A673 (cell line): ENCODE measurements at regions not wholly inside any gene's neighbourhood (a gene's known extent, or its start where the extent isn't known, plus 50 kb on each side); places are given as distances from the start of the nearest gene placed in this dataset.
A peak's percentile ranks its signal among the peaks of the same experiment; 100 is the strongest.

Experiments
- BruUV-seq: library from RNA; stranded (reverse); fragments of 400-500 nt; replicated peaks from 2 replicates; lab custom pipeline; 2021; lab: Mats Ljungman, UMichigan
- CTCF ChIA-PET: fragments of 300-600 bp; sonication (Branson Sonifier 250); formaldehyde crosslinking; loops from one replicate; lab custom pipeline; 2022; ENCODE audit warnings: antibody characterized with exemption; lab: Charles Lee
- POLR2A ChIA-PET: fragments of 300-600 bp; sonication (Branson Sonifier 250); formaldehyde crosslinking; loops from one replicate; lab custom pipeline; 2022; ENCODE audit warnings: antibody characterized with exemption; ENCODE audit not compliant: low non-redundant PET; lab: Charles Lee
- DNase-seq: peaks from one replicate; pipeline ENCODE4 v3.0.0-alpha.2; 2015; ENCODE audit warnings: low spot score
- H3K27ac ChIP-seq: fragments of 200-600 bp; sonication (generic); 2 replicates; pipeline ENCODE4 v1.5.1; 2016; ENCODE audit warnings: mixed run types, low read depth, mild to moderate bottlenecking, mixed read lengths, antibody characterized with exemption, low read length; ENCODE audit not compliant: poor library complexity, severe bottlenecking
- H3K27me3 ChIP-seq: fragments of 200-600 bp; sonication (generic); replicated peaks from 2 replicates; pipeline ENCODE4 v1.6.1; 2017; ENCODE audit warnings: mixed run types, low read depth, mild to moderate bottlenecking, mixed read lengths, antibody characterized with exemption, low read length; ENCODE audit not compliant: insufficient read depth, poor library complexity
- H3K36me3 ChIP-seq: fragments of 200-600 bp; sonication (generic); 2 replicates; pipeline ENCODE4 v1.6.1; 2016; ENCODE audit warnings: mixed run types, mild to moderate bottlenecking, mixed read lengths, antibody characterized with exemption, low read length; ENCODE audit not compliant: insufficient read depth, poor library complexity, severe bottlenecking
- H3K4me1 ChIP-seq: fragments of 200-600 bp; sonication (generic); 2 replicates; pipeline ENCODE4 v1.6.1; 2017; ENCODE audit warnings: mixed run types, mild to moderate bottlenecking, mixed read lengths, antibody characterized with exemption, low read length; ENCODE audit not compliant: insufficient read depth, poor library complexity, severe bottlenecking
- H3K4me3 ChIP-seq: fragments of 200-600 bp; sonication (generic); 2 replicates; pipeline ENCODE4 v1.5.1; 2016; ENCODE audit warnings: low read depth, mixed run types, mild to moderate bottlenecking, mixed read lengths, low read length; ENCODE audit not compliant: poor library complexity, severe bottlenecking
- H3K9me3 ChIP-seq: fragments of 200-600 bp; sonication (generic); 2 replicates; pipeline ENCODE4 v1.6.1; 2016; ENCODE audit warnings: mixed run types, low read depth, mild to moderate bottlenecking, mixed read lengths, antibody characterized with exemption, low read length; ENCODE audit not compliant: poor library complexity, severe bottlenecking
- CTCF ChIP-seq: fragments of 300-800, 200-600 bp; sonication (generic); conservative IDR thresholded peaks from 2 replicates; pipeline ENCODE4 v1.5.1; 2017; ENCODE audit warnings: low read depth, mild to moderate bottlenecking, antibody characterized with exemption, low read length, moderate library complexity, mixed read lengths
- EZH2 ChIP-seq: fragments of 200-600 bp; sonication (generic); IDR thresholded peaks from 2 replicates; pipeline ENCODE4 v1.6.1; 2017; ENCODE audit warnings: borderline replicate concordance, low read depth, mild to moderate bottlenecking, mixed read lengths, antibody characterized with exemption, low read length; ENCODE audit not compliant: poor library complexity, severe bottlenecking
- intact Hi-C: fragments of 100-400 bp; cut with micrococcal nuclease; formaldehyde crosslinking; loops from one replicate; pipeline ENCODE4 v1.10.0; 2022; ENCODE audit not compliant: unreplicated experiment

- POLR2A ChIA-PET: no interaction called here
- Histone ChIP-seq H3K36me3 (no peaks in the 10 kb centered on the region), H3K9me3 (peaks cover under 1% of the 10 kb centered on the region), H3K4me1 (no peaks in the 10 kb centered on the region), H3K27me3 (no peaks in the 10 kb centered on the region), H3K4me3 (no peak overlapping the region), H3K27ac (no peak overlapping the region)
- no TSS peak for BruUV-seq
- CTCF ChIA-PET: no interaction called here
- TF ChIP-seq CTCF (no peak), EZH2 (no peak)
- intact Hi-C loops: no loop called here
- DNase-seq: no peak
Measured at GRCh38 chr2:56732946-56733345, 549.2 kb downstream of the CCDC85A start.

GRCh38 chr2:56739413-56739812 is 555.6 kb downstream of the CCDC85A start:
- TF ChIP-seq CTCF (no peak), EZH2 (no peak)
- intact Hi-C loops: no loop called here
- Histone ChIP-seq H3K27ac (no peak overlapping the region), H3K4me3 (no peak overlapping the region), H3K4me1 (no peaks in the 10 kb centered on the region), H3K36me3 (no peaks in the 10 kb centered on the region), H3K9me3 (no peaks in the 10 kb centered on the region), H3K27me3 (no peaks in the 10 kb centered on the region)
- BruUV-seq: no TSS peak
- ChIA-PET POLR2A (no interaction called here), CTCF (no interaction called here)
- DNase-seq: no peak

GRCh38 chr2:56741601-56742102 is 557.9 kb downstream of the CCDC85A start:
- ChIA-PET POLR2A (no interaction called here), CTCF (no interaction called here)
- Histone ChIP-seq H3K4me1 (no peaks in the 10 kb centered on the region), H3K4me3 (no peak overlapping the region), H3K27ac (no peak overlapping the region), H3K27me3 (no peaks in the 10 kb centered on the region), H3K36me3 (no peaks in the 10 kb centered on the region), H3K9me3 (no peaks in the 10 kb centered on the region)
- DNase-seq: peak; percentile 44
- BruUV-seq: no TSS peak
- intact Hi-C loops: no loop called here
- TF ChIP-seq CTCF (no peak), EZH2 (no peak)
